ENCODE measurements at regions not wholly inside any gene's neighbourhood (a gene's known extent, or its start where the extent isn't known, plus 50 kb on each side); places are given as distances from the start of the nearest gene placed in this dataset.

- TF ChIP-seq CTCF (IDR thresholded peaks at IDR 0.05; ENCODE audit: insufficient read depth, low read length) (no peak), POLR2AphosphoS5 (IDR thresholded peaks at IDR 0.05; ENCODE audit: low read depth) (no peak), SPI1 (IDR thresholded peaks at IDR 0.05; ENCODE audit: borderline replicate concordance, low read depth) (no peak), GABPA (IDR thresholded peaks at IDR 0.05; ENCODE audit: low read depth) (no peak)
- TF ChIP-seq, protein P1, sequence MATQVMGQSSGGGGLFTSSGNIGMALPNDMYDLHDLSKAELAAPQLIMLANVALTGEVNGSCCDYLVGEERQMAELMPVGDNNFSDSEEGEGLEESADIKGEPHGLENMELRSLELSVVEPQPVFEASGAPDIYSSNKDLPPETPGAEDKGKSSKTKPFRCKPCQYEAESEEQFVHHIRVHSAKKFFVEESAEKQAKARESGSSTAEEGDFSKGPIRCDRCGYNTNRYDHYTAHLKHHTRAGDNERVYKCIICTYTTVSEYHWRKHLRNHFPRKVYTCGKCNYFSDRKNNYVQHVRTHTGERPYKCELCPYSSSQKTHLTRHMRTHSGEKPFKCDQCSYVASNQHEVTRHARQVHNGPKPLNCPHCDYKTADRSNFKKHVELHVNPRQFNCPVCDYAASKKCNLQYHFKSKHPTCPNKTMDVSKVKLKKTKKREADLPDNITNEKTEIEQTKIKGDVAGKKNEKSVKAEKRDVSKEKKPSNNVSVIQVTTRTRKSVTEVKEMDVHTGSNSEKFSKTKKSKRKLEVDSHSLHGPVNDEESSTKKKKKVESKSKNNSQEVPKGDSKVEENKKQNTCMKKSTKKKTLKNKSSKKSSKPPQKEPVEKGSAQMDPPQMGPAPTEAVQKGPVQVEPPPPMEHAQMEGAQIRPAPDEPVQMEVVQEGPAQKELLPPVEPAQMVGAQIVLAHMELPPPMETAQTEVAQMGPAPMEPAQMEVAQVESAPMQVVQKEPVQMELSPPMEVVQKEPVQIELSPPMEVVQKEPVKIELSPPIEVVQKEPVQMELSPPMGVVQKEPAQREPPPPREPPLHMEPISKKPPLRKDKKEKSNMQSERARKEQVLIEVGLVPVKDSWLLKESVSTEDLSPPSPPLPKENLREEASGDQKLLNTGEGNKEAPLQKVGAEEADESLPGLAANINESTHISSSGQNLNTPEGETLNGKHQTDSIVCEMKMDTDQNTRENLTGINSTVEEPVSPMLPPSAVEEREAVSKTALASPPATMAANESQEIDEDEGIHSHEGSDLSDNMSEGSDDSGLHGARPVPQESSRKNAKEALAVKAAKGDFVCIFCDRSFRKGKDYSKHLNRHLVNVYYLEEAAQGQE (IDR thresholded peaks at IDR 0.05; ENCODE audit: insufficient replicate concordance, low read depth), result no peak
These were observed 101.0 kb downstream of the KLRB1 start for GRCh38 chr12:9506746-9507145.

Measured in HL-60 (cell line).